A673 (cell line): ENCODE measurements at regions not wholly inside any gene's neighbourhood (a gene's known extent, or its start where the extent isn't known, plus 50 kb on each side); places are given as distances from the start of the nearest gene placed in this dataset.

ENCODE experiments used
- EZH2 ChIP-seq: fragments of 200-600 bp; sonication (generic); IDR thresholded peaks from 2 replicates; pipeline ENCODE4 v1.6.1; 2017; ENCODE audit warnings: borderline replicate concordance, low read depth, mild to moderate bottlenecking, mixed read lengths, antibody characterized with exemption, low read length; ENCODE audit not compliant: poor library complexity, severe bottlenecking
- TF ChIP-seq, protein P1 (sequence below): fragments of 300-800, 200-600 bp; sonication (generic); conservative IDR thresholded peaks from 2 replicates; pipeline ENCODE4 v1.5.1; 2017; ENCODE audit warnings: low read depth, mild to moderate bottlenecking, antibody characterized with exemption, low read length, moderate library complexity, mixed read lengths

DNA sequence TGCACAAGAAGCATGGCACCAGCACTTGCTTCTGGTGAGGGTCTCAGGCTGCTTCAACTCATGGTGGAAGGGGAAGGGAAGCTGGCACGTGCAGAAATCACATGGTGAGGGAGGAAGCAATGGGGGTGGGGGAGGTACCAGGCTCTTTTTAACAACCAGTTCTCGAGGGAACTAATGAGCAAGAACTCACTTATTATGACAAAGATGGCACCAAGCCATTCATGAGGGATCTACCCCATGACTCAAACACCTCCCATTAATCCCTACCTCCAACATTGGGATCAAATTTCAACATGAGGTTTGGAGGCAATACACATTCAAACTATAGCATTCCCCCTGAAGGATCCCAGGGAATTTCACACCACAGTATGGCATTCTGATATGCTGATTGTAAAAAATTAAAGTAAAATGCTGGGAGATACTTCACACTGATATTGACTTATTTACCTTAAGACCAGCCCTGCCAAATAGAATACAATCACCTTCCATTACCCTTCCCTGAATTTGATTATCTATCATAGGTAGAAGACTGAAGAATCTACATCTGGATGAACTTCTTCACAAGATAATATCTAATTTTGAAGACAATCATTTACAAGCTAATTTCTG lies 201.7 kb upstream of the PLXNC1 start:
- TF ChIP-seq, protein P1, sequence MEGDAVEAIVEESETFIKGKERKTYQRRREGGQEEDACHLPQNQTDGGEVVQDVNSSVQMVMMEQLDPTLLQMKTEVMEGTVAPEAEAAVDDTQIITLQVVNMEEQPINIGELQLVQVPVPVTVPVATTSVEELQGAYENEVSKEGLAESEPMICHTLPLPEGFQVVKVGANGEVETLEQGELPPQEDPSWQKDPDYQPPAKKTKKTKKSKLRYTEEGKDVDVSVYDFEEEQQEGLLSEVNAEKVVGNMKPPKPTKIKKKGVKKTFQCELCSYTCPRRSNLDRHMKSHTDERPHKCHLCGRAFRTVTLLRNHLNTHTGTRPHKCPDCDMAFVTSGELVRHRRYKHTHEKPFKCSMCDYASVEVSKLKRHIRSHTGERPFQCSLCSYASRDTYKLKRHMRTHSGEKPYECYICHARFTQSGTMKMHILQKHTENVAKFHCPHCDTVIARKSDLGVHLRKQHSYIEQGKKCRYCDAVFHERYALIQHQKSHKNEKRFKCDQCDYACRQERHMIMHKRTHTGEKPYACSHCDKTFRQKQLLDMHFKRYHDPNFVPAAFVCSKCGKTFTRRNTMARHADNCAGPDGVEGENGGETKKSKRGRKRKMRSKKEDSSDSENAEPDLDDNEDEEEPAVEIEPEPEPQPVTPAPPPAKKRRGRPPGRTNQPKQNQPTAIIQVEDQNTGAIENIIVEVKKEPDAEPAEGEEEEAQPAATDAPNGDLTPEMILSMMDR = no peak
- TF ChIP-seq EZH2 = no peak
